SH-SY5Y (cell line): ENCODE measurements at regions not wholly inside any gene's neighbourhood (a gene's known extent, or its start where the extent isn't known, plus 50 kb on each side); places are given as distances from the start of the nearest gene placed in this dataset.

ENCODE experiments used
- GATA2 ChIP-seq: IDR thresholded peaks from 2 replicates; pipeline ENCODE4 v1.6.1; 2011; ENCODE audit warnings: mild to moderate bottlenecking, low read depth, low read length
- GATA3 ChIP-seq: IDR thresholded peaks from 2 replicates; pipeline ENCODE4 v1.6.1; 2011; ENCODE audit warnings: low read depth, mild to moderate bottlenecking, low read length, moderate library complexity

DNA sequence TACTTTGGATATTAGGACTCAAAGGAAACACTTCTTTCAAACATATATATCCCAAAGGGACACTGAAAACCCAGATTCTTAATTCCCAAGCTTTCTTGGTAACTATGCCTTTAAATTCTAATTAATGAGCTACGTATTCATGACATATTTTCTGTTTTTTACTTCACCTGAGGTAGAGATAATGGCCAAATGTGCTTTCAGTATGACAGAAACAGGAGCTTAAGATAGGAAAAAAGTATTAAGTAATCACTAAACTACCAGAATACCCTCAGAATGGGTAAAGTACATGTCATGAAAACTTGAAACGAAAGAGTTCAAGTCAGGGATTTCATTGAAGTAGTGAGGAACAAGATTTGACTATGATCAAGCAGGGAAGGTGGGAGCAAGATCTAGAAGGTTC lies 478.5 kb downstream of the AGTPBP1 start:
- TF ChIP-seq GATA2 (no peak), GATA3 (no peak)

DNA sequence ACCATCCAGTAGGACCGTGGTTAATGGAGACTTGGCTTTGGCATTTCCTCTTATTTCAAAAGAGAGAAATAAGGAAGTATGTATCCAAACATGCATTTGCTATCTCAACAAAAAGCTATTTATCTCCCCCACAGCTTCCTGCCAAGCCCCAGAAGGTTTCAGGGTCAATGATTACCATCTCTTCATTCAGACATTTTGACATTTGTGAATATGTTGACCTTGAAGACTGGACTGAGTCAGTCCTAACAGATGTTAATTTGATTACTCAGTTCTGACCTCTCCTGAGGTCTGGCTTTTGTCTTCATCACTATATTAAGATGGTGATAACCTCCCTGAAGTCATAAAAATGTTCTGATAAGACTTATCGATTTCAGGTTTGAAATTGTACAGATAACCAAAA lies 479.4 kb downstream of the AGTPBP1 start:
- TF ChIP-seq GATA2: peak; percentile 94
- peak; percentile 92 for TF ChIP-seq GATA3

DNA sequence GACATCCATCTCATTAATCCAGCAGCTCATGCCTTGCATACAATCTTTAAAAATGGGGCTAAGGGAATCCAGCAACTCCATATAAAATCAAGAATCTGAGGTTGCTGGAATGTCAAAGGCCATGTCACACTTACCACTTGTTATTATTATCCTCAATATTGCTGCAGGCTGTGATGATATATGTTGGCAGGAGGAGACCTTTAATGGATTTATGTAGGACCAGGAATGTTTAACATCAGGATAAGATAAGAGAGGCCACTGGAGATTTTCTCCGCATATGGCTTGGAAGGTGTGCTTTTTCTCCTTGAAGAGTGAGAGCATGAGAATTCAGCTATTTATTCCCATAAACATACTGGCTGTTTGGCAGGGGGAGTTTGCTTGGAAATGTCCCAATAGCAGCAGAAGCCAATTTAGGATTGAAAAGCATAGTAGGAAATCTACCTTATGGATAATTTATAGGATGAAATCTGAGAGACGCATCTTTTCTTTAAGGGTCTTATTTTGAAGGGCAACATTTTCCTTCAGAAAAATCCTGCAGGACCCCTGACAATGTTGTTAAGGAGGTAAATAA lies 481.4 kb downstream of the AGTPBP1 start:
- TF ChIP-seq GATA3 (no peak), GATA2 (0 out of 2 replicates have a peak, but pooled peaks have one; percentile 5)

DNA sequence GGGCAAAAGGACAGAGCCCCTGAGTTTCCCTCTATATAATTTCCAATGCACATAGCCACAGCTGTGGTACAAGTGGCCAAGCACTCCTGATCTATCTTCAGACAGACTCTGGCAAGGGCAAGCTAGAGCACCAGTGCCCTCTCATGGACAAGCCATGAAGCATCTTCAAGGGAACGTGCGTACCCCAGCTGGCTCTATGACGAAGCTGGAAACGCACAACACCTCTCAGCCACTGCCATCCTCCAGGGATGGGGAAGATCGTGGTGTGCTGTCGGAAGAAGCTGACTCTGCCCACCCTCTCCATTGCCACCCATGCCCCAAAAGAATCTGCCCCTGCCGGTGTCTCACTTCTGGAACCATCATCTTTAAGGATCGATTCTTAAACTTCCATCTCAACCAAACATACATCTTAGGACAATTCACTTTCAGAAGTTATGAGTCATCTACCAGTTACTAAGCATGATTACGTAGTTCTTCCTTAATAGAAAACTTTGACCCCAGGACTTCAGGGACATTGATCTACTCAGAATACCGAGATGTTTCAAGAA lies 482.9 kb downstream of the AGTPBP1 start:
- TF ChIP-seq GATA2 (no peak), GATA3 (no peak)

DNA sequence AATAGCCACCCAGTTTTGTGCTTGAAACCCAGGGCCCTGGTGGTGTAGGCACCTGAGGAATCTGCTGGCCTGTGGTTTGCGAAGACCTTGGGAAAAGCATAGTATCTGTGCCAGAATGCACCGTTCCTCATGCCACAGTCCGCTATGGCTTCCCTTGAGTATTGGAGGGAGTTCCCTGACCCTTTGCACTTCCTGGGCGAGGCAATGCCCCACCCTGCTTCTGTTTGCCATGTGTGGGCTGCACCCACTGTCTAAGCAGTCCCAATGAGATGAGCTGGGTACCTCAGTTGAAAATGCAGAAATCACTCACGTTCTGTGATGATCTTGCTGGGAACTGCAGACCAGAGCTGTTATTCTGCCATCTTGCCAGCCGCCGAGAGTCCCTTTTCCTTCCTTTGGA lies 483.5 kb downstream of the AGTPBP1 start:
- TF ChIP-seq GATA2 (no peak), GATA3 (no peak)

DNA sequence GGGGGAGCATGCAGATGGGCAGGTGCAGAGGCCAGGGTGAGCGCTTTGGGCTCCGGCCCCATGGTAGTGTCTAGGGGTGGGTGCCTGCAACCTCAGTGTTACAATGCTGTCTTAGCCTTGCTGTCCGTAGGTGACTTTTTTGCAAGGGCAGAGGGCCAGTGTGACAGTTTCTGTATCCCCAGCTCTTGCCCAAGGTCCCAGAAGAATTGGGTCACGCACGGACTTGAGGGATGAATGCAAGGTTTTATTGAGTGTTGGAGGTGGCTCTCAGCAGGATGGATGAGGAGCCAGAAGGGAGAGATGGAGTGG lies 492.5 kb downstream of the AGTPBP1 start:
- TF ChIP-seq GATA3 (no peak), GATA2 (no peak)

DNA sequence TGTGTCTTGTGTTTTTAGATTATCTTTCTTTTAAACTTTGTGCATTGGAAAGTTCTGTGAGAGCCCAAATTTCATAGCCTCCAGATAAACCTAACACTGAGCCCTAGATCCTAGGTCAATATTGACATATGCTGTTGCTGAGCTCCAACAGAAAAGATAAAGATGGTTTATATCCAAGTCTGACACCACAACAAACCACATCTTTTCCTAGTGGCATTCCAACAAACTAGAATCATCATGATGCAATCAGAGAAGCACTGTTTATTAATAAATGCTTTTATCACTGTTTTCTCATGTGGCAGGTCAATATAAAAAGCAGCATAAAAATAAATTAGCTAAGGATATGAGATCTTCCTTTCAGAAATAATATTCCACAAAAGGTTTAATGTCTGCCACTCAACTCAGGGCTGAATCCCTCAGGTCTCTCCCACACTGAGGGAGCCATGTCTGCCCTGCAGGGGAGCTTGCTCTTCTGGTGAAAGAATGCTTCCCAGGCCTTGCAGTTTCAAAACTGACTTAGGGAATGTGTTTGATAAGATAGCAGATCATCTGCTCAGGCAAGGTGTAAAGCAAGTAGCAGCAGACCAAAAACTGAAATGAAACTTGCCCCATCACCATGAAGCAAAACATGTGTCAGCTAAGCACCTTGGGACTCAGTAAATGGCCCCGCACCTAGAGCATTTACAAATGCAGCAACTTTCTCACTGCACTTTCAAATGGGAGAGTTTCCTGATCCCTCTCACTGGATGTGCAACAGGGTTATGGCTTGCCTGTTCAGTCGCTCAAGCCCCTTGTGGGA lies 493.0 kb downstream of the AGTPBP1 start:
- TF ChIP-seq GATA2 (no peak), GATA3 (no peak)

DNA sequence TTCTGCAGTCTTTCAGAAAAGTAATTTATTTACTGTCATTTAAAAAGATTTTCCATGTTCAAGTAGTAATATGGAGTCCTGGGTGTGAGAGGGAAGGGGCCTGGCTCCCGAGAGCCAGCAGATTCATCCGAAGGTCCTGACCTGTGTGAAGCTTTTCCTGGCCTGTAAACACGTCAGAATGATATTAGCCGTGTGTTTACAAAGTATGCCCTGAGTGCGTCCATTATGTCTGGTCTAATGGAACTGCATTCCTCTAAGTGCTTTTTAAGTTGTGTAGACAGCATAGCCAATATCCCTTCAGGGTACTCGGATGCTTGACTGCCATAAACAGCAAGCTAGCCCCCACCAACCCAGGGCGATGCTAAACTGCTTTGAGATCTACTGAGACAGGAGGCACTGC lies 495.2 kb downstream of the AGTPBP1 start:
- TF ChIP-seq GATA3 (no peak), GATA2 (no peak)

DNA sequence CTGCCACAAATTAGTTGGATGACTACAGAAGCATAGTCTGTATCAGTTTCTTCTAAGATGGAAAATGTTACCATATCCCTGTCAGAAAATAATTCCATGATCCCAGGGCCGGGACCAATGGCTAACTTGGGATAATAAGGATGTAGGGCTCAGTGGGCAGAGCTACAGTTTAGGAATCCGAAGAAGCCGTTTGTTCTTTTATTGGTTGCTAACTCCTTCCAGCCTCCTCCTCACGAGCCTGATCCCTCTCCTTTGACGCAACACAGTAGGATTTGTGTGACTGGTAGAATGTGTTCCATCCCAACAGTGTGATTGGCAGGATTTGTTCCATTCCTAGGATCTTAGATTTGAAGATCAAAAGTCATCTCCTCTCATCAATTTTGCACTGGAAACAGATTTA lies 496.9 kb downstream of the AGTPBP1 start:
- TF ChIP-seq GATA2 (no peak), GATA3 (no peak)

DNA sequence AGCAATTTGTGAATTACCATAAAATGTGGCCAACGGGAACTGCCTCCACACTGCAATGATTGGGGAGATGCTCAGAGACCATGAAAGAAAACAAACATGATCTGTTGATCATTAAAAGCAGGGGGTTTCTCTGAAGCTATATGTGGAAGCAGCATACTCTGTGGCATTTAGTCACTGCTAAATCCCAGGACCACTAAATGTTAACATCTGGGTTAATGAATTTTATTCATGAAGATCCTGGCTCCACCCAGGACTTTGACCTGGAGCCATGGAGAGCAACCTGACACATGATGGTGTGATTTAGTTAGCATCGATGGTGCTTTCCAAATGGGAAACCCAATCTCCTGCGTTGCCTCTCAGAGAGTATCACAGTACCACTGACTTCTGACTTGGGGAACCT lies 497.8 kb downstream of the AGTPBP1 start:
- TF ChIP-seq GATA2: no peak
- no peak for TF ChIP-seq GATA3

DNA sequence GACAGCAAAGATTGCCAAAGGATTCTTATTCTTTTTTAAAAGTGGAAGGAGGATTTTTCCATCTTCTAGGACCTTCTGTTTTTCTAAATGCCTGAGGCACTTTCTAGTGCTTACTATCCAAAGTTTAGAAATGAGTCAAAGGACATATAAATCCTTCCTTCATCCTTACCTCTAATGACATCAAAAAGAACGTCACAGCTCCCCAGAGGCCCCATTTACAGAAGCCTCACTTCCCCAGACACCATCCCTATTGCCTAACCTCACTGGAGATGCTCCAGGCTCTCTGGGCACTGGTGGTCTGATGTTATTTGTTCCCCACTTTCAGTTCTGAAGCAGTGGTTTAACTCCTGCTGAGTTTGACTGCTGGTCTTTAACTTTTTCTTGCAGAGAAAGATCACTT lies 504.3 kb downstream of the AGTPBP1 start:
- TF ChIP-seq GATA3 (no peak), GATA2 (no peak)

DNA sequence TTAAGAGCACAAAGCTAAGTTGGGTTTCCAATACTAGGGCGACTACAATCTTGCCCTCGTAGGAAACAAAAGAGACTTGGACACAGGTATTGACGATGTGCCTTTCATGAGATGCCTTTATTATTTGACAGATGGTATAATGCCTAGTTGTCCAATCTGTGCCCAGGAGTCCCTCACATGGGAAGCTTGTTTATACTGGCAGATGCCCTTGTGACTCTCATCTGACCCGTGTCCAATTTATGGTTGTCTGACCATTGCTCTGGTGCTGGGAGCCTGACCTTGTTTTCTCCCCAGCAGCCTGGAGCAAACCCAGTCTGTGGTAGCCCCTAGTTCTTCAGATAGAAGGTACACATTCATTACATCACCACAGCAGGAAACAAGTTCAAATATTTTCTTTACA lies 511.7 kb downstream of the AGTPBP1 start:
- no peak for TF ChIP-seq GATA3
- TF ChIP-seq GATA2: no peak

DNA sequence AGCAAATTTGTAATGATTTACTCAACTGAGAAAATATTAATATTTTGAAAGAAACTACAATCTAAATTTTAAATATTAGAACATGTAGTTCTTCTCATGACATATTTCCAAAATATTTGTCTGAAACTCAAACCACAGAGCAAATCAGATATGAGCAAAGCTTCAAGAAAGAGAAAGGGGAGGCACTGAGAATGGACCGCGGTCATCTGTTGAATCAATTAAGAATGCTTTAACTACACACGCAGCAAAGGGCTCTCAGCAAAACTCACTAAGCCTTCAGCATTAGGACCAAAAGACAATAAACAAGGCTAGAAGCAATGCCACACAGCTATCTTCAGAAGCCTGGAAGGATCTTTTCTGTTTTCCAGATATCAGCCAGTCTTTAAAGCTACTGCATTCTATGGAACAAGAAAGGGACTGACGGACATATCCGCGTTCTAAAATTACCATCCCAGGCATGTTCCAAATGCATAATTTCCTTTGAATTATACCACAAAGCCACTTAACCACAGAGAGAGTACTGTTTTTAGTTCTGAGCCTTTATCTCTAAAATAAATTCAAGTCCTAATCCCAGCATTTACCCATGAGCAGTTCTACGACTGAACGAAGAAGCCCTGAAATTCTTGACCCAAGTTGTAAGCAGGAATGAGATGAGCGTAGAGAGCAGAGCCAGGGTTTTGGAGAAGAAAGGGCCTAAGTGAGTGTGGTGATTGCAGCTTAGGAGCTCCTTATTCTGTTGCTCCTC lies 513.5 kb downstream of the AGTPBP1 start:
- TF ChIP-seq GATA2 (no peak), GATA3 (no peak)

DNA sequence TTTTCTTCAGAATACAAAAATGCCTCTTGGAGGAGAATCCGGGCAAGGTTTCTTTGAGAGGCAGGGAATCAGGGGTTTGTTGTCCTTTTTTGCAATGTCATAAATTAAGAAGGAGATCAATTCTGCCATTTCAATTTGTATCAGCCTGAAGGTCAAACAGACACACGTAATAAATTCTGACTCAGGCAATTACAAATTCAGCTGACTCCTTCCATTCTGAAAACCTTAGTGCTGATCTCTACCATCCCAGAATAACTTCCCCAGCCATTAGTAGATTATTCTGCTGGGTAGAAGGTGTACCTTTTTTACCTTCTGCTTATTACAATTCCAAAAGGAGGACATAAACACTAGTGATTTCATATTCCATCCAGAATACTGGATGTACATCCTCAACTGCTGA lies 516.6 kb downstream of the AGTPBP1 start:
- no peak for TF ChIP-seq GATA3
- TF ChIP-seq GATA2: no peak
